PC-9 (cell line): ENCODE measurements at regions not wholly inside any gene's neighbourhood (a gene's known extent, or its start where the extent isn't known, plus 50 kb on each side); places are given as distances from the start of the nearest gene placed in this dataset.

Source experiments
- BruUV-seq: library from RNA; stranded (reverse); fragments of 400-500 nt; replicated peaks from 2 replicates; lab custom pipeline; 2021; lab: Mats Ljungman, UMichigan
- CTCF ChIA-PET: fragments of 300-600 bp; sonication (Branson Sonifier 250); formaldehyde crosslinking; loops from one replicate; lab custom pipeline; 2022; ENCODE audit warnings: antibody characterized with exemption; lab: Charles Lee
- POLR2A ChIA-PET: fragments of 300-600 bp; sonication (Branson Sonifier 250); formaldehyde crosslinking; loops from one replicate; lab custom pipeline; 2022; ENCODE audit warnings: antibody characterized with exemption; ENCODE audit not compliant: unreplicated experiment; lab: Charles Lee
- DNase-seq, 2 experiments: peaks; one replicate each; pipeline versions ENCODE4 v3.0.0 to v3.0.0-alpha.2; 2015 to 2022; ENCODE audit warnings: mixed read lengths in 1 of 2
- H2AFZ ChIP-seq: fragments of 200-600 bp; sonication (generic); 2 replicates; pipeline ENCODE4 v1.8.1; 2017; ENCODE audit warnings: antibody characterized with exemption
- H3F3A ChIP-seq: fragments of 200-600 bp; sonication (generic); 2 replicates; pipeline ENCODE4 v1.8.1; 2017; ENCODE audit warnings: antibody characterized with exemption, mild to moderate bottlenecking, low read depth; ENCODE audit not compliant: insufficient read depth
- H3K27ac ChIP-seq: fragments of 200-600 bp; sonication (generic); 2 replicates; pipeline ENCODE4 v1.6.1; 2016; ENCODE audit warnings: mixed run types
- H3K27me3 ChIP-seq: fragments of 200-600 bp; sonication (generic); 2 replicates; pipeline ENCODE4 v1.6.1; 2016; ENCODE audit warnings: low read depth, mixed run types; ENCODE audit not compliant: insufficient read depth
- H3K36me3 ChIP-seq: fragments of 200-600 bp; sonication (generic); 2 replicates; pipeline ENCODE4 v1.6.1; 2016; ENCODE audit warnings: low read depth, mixed run types
- H3K4me1 ChIP-seq: fragments of 200-600 bp; sonication (generic); replicated peaks from 2 replicates; pipeline ENCODE4 v1.6.1; 2016; ENCODE audit warnings: mixed run types; ENCODE audit not compliant: insufficient read depth
- H3K4me2 ChIP-seq: fragments of 200-600 bp; sonication (generic); 2 replicates; pipeline ENCODE4 v1.6.1; 2017; ENCODE audit warnings: mixed run types
- H3K4me3 ChIP-seq: fragments of 200-600 bp; sonication (generic); 2 replicates; pipeline ENCODE4 v1.6.1; 2016; ENCODE audit warnings: mixed run types
- H3K79me2 ChIP-seq: fragments of 200-600 bp; sonication (generic); 2 replicates; pipeline ENCODE4 v1.6.1; 2017; ENCODE audit warnings: low read depth, mixed run types
- H3K9me2 ChIP-seq: fragments of 200-600 bp; sonication (generic); 2 replicates; pipeline ENCODE4 v1.8.1; 2017; ENCODE audit warnings: mild to moderate bottlenecking; ENCODE audit not compliant: insufficient read depth
- H3K9me3 ChIP-seq: fragments of 200-600 bp; sonication (generic); 2 replicates; pipeline ENCODE4 v1.8.1; 2016; ENCODE audit warnings: low read depth; ENCODE audit not compliant: insufficient read depth
- H4K20me1 ChIP-seq: fragments of 200-600 bp; sonication (generic); 2 replicates; pipeline ENCODE4 v1.8.1; 2017; ENCODE audit not compliant: insufficient read depth
- EZH2 ChIP-seq: fragments of 200-600 bp; sonication (generic); IDR thresholded peaks from 2 replicates; pipeline ENCODE4 v1.8.0; 2017; ENCODE audit warnings: antibody characterized with exemption, low read depth
- intact Hi-C: fragments of 100-400 bp; cut with micrococcal nuclease; formaldehyde crosslinking; loops from one replicate; pipeline ENCODE4 v1.10.0; 2022; ENCODE audit not compliant: unreplicated experiment
- TF ChIP-seq, protein P1 (sequence below): fragments of 200-600 bp; sonication (generic); conservative IDR thresholded peaks from 2 replicates; pipeline ENCODE4 v1.6.1; 2017; ENCODE audit warnings: mixed run types, antibody characterized with exemption, mild to moderate bottlenecking, moderate library complexity

DNA sequence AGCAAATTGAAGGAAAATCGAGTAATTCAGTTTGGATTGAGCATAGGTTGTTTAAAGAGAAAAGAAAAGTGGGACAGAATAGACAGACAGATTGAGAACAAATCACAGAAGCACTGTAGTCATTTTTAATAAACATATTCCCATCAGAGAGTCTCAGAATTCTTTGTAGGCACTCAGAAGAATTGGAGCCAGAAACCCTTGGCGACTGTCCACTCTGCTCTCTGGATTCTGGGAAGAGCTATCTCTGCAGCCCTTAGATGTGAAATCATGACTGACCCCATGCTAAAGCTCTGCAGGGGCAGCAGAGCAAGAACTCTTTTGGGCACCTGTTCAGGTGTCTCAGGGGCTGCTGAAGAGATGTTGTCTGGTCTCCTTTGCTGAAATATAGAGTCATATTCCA is 223.7 kb upstream of the KIRREL3 start:
- no peaks in the 10 kb centered on the region; the same call in 1 of the 2 replicates for H3K9me2 ChIP-seq
- H3K9me3 ChIP-seq = no peaks in the 10 kb centered on the region
- H3K4me2 ChIP-seq = no peak overlapping the region
- no peaks in the 10 kb centered on the region for H3K79me2 ChIP-seq
- H3K4me1 ChIP-seq = no peaks in the 10 kb centered on the region
- no peak overlapping the region for H3K27ac ChIP-seq
- no peaks in the 10 kb centered on the region for H3K27me3 ChIP-seq
- BruUV-seq = no TSS peak
- H3F3A ChIP-seq = no peaks in the 10 kb centered on the region
- H2AFZ ChIP-seq = no peak overlapping the region
- H3K4me3 ChIP-seq = no peak overlapping the region
- no peak for DNase-seq
- H4K20me1 ChIP-seq = no peaks in the 10 kb centered on the region
- intact Hi-C loops = no loop called here
- H3K36me3 ChIP-seq = no peaks in the 10 kb centered on the region
- TF ChIP-seq, protein P1, sequence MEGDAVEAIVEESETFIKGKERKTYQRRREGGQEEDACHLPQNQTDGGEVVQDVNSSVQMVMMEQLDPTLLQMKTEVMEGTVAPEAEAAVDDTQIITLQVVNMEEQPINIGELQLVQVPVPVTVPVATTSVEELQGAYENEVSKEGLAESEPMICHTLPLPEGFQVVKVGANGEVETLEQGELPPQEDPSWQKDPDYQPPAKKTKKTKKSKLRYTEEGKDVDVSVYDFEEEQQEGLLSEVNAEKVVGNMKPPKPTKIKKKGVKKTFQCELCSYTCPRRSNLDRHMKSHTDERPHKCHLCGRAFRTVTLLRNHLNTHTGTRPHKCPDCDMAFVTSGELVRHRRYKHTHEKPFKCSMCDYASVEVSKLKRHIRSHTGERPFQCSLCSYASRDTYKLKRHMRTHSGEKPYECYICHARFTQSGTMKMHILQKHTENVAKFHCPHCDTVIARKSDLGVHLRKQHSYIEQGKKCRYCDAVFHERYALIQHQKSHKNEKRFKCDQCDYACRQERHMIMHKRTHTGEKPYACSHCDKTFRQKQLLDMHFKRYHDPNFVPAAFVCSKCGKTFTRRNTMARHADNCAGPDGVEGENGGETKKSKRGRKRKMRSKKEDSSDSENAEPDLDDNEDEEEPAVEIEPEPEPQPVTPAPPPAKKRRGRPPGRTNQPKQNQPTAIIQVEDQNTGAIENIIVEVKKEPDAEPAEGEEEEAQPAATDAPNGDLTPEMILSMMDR = no peak
- no peak for TF ChIP-seq EZH2
- ChIA-PET POLR2A (no interaction called here), CTCF (no interaction called here)

DNA sequence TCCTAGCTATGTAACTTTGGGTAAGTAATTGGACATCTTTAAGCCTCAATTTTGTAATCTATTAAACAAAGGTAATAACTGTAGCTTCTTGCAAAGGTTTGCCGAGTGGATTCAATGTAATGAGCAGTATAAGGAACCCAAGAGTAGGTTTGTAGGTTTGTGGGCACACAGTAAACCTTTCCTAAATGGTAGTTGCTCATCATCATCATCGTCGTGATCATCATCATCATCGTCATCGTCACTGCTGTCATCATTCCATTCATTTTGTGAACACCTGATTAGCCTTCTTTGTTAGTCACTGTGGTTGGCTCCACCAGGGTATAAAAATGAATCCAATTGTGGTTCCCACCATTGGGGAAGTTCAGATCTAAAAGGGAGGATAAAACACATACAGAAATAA is 223.1 kb upstream of the KIRREL3 start:
- intact Hi-C loops = no loop called here
- TF ChIP-seq, protein P1 = no peak
- TF ChIP-seq EZH2 = no peak
- H3K9me2 ChIP-seq = no peaks in the 10 kb centered on the region; the same call in 1 of the 2 replicates
- POLR2A ChIA-PET = no interaction called here
- H2AFZ ChIP-seq = no peak overlapping the region
- H3K36me3 ChIP-seq = no peaks in the 10 kb centered on the region
- no peak for DNase-seq
- CTCF ChIA-PET = no interaction called here
- no peak overlapping the region for H3K4me2 ChIP-seq
- no peak overlapping the region for H3K27ac ChIP-seq
- H3K4me1 ChIP-seq = no peaks in the 10 kb centered on the region
- H3K9me3 ChIP-seq = no peaks in the 10 kb centered on the region
- no peaks in the 10 kb centered on the region for H3K27me3 ChIP-seq
- no TSS peak for BruUV-seq
- H3F3A ChIP-seq = no peaks in the 10 kb centered on the region
- no peak overlapping the region for H3K4me3 ChIP-seq
- no peaks in the 10 kb centered on the region for H4K20me1 ChIP-seq
- no peaks in the 10 kb centered on the region for H3K79me2 ChIP-seq

DNA sequence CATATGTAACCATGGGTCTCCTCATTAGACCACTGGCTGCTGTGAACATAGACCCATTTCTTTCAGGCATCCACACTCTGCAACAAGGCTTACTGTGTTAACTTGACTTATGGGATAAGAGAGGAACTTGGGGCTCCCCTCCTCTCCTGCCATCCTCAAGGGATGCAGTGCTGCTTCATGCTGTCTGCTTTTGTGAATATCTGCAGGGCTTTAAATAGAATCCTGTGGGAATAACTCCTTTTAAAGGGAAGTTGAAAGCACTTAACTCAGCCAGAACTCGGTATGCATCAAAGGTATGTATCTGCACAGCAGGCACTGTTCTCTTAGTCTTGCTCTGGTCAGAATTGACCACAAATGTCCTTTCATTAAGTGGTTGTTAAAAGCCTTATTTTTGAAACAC is 222.5 kb upstream of the KIRREL3 start:
- H3K9me3 ChIP-seq = no peaks in the 10 kb centered on the region
- H3F3A ChIP-seq = no peaks in the 10 kb centered on the region
- no peak for DNase-seq
- no peak overlapping the region for H3K4me3 ChIP-seq
- no peaks in the 10 kb centered on the region for H3K27me3 ChIP-seq
- no peak overlapping the region for H3K4me2 ChIP-seq
- ChIA-PET CTCF (no interaction called here), POLR2A (no interaction called here)
- no TSS peak for BruUV-seq
- H3K36me3 ChIP-seq = no peaks in the 10 kb centered on the region
- H3K27ac ChIP-seq = no peak overlapping the region
- no peak overlapping the region for H2AFZ ChIP-seq
- TF ChIP-seq, protein P1 = no peak
- TF ChIP-seq EZH2 = no peak
- H3K4me1 ChIP-seq = no peaks in the 10 kb centered on the region
- H4K20me1 ChIP-seq = no peaks in the 10 kb centered on the region
- no peaks in the 10 kb centered on the region; the same call in 1 of the 2 replicates for H3K9me2 ChIP-seq
- intact Hi-C loops = no loop called here
- H3K79me2 ChIP-seq = no peaks in the 10 kb centered on the region
